Thymus (tissue), 11 donors: ENCODE measurements at regions not wholly inside any gene's neighbourhood (a gene's known extent, or its start where the extent isn't known, plus 50 kb on each side); places are given as distances from the start of the nearest gene placed in this dataset.

ENCODE experiments used
- DNase-seq, 9 donors: peaks; one replicate each; pipeline ENCODE4 v3.0.0-alpha.2; 2013; ENCODE audit warnings: low spot score in 9 of 9, low read depth in 6 of 9, missing footprints in 1 of 9
- H3K27ac ChIP-seq, 2 donors: one replicate each; pipeline ENCODE4 v1.5.1; 2013; ENCODE audit warnings: control low read depth in 1 of 2, low read depth in 1 of 2, low read length in 1 of 2, mild to moderate bottlenecking in 1 of 2, moderate library complexity in 1 of 2
- H3K27me3 ChIP-seq, 2 donors: one replicate each; pipeline ENCODE4 v1.5.1; 2013; ENCODE audit warnings: low read length in 1 of 2; ENCODE audit not compliant: control insufficient read depth in 2 of 2, insufficient read depth in 1 of 2
- H3K36me3 ChIP-seq, 2 donors: one replicate each; pipeline ENCODE4 v1.5.1; 2013; ENCODE audit warnings: low read length in 1 of 2, mild to moderate bottlenecking in 1 of 2, moderate library complexity in 1 of 2; ENCODE audit not compliant: control insufficient read depth in 2 of 2, insufficient read depth in 2 of 2
- H3K4me1 ChIP-seq, 2 donors: one replicate each; pipeline ENCODE4 v1.5.1; 2013; ENCODE audit warnings: low read length in 2 of 2; ENCODE audit not compliant: control insufficient read depth in 2 of 2, insufficient read depth in 2 of 2
- H3K4me3 ChIP-seq, 2 donors: one replicate each; pipeline ENCODE4 v1.5.1; 2013; ENCODE audit warnings: low read length in 2 of 2, control low read depth in 1 of 2, mild to moderate bottlenecking in 1 of 2
- H3K9me3 ChIP-seq, 2 donors: one replicate each; pipeline ENCODE4 v1.5.1; 2013; ENCODE audit warnings: low read length in 1 of 2, mild to moderate bottlenecking in 1 of 2; ENCODE audit not compliant: control insufficient read depth in 2 of 2, insufficient read depth in 1 of 2
- WGBS: extraction: QIAGEN DNeasy Blood & Tissue Kit; methylation state at CpG from one replicate; pipeline ENCODE4 v1.1.7; 2013; 5-methylcytosine and 5-hydroxymethylcytosine counted together
- donor health status: healthy.

DNA sequence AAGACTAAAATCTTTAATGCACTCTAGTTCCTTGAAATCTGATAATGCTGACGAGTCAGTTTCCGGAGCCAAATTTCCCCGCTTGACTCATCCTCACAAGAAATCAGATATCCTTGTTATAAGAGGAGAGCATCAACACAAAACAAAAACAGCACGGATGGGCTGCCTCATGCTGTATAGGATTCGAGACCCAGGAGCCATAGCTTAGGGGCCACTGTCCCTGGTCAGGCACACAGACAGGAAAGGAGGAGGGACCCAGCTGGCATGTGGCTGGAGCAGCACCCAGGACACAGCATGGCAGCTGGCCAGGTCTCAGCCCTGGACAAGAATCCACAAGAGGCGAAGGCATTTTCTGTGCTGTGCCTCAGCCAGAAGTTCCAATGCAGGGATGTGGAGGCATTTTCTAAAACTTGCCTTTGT lies 110.2 kb upstream of the SPATA13 start:
- Histone ChIP-seq H3K27ac (no peak overlapping the region), H3K36me3 (no peaks in the 10 kb centered on the region), H3K27me3 (no peaks in the 10 kb centered on the region), H3K4me3 (no peak overlapping the region), H3K9me3 (peaks cover 1 to 7% of the 10 kb centered on the region in 2 donors), H3K4me1 (peaks cover 5 to 16% of the 10 kb centered on the region in 2 donors)
- DNase-seq = no peak
- WGBS = 92% methylated on average over 6 of the region's 6 CpGs

DNA sequence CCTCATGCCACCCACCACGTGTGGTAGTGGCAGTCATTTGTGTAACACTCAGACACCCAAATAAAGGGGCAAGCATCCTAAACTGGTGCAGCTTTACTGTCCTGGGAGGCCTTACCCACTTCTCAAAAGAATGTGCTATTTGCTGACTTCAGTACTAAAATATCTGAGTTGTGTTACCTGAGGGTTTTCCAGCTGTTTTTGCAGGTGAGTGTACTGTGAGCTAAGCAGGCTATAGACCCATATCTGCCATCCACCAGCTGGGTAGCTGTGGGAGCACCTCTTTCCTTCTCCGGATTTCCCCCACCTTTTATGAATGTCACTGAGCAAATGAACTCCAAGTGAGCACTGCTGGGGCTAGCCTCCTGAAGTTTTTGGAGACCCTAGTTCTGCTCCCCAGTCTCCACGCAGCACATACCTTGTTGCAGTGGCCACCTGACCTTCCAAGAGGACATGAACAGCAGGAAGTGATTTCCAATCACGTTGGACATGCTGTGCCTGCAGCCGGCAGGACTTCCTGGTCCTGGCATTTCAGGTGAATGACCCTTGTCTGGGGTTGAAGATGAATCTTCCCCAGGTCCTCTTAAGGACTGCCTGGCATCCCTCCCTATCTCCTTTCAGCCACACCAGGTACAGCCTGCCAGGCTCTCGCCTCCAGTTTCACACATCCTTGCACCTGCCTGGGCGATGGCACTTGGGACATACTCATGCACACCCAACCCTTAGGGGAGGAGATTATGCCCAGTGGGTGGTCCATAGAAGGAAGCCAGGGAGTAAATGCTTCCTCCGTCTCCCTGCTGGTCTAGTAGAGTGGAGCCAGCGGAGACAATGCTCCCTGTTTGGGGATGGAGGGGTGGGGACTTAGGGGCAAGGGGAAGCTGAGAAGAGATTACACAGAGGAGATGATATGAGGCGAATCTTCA lies 109.5 kb upstream of the SPATA13 start:
- H3K27ac ChIP-seq = no peak overlapping the region
- no peak for DNase-seq
- peaks cover 1 to 7% of the 10 kb centered on the region in 2 donors for H3K9me3 ChIP-seq
- H3K27me3 ChIP-seq = no peaks in the 10 kb centered on the region
- H3K4me3 ChIP-seq = no peak overlapping the region
- peaks cover 5 to 16% of the 10 kb centered on the region in 2 donors for H3K4me1 ChIP-seq
- 90% methylated on average over 10 of the region's 10 CpGs for WGBS
- no peaks in the 10 kb centered on the region for H3K36me3 ChIP-seq

DNA sequence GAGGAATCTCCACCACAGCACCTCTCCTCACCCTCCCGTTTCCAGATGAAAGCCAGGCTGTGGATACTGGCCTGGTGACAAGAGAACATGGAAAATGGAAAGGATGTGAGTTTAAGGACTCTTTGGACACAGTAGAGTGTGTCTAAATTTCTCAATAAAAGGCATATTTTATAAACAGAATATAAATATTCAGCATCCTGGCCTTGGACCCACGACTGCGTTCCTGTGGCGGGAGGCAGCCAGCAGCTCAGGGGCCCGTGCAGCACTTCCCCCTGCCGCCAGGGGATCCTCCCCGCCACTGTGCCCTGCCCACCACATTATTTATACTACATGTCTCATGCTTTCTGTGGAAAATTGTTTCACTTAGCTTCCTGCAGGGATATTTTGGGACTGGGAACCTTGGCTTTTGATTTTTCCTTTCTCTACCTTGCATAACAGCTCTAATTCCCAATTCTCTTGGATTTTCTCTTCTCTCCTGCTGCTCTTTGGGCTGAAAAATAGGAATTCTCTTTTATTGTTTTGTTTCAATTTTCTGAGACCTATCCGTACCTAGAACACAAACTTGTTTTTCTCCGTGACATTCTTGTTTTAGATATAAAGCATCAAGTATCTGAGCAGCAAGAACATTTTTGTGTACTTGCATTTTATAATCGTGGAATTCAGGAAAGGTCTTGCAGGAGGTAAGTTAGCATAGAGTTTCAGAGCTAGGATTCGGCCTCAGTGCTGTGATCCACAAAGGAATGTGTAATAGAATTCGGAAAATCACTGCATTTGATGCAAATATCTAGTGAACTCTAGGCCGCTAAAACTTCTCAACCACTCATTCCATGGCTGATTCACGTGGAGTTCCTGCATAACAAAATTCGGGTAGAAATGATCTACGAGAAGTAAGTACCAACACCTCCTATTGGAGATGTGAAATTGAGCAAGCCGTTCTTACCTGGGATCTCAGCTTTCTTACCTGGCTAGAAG lies 107.7 kb upstream of the SPATA13 start:
- peak overlapping the region; percentile 49 to 69 for H3K27ac ChIP-seq
- H3K4me1 ChIP-seq = peaks cover 5 to 16% of the 10 kb centered on the region in 2 donors
- 45% methylated on average over 17 of the region's 17 CpGs for WGBS
- H3K4me3 ChIP-seq = no peak overlapping the region
- peak in 1 of 9 donors; percentile 21 for DNase-seq
- H3K9me3 ChIP-seq = peaks cover 0 to 2% of the 10 kb centered on the region in 2 donors
- no peaks in the 10 kb centered on the region for H3K27me3 ChIP-seq
- no peaks in the 10 kb centered on the region for H3K36me3 ChIP-seq

DNA sequence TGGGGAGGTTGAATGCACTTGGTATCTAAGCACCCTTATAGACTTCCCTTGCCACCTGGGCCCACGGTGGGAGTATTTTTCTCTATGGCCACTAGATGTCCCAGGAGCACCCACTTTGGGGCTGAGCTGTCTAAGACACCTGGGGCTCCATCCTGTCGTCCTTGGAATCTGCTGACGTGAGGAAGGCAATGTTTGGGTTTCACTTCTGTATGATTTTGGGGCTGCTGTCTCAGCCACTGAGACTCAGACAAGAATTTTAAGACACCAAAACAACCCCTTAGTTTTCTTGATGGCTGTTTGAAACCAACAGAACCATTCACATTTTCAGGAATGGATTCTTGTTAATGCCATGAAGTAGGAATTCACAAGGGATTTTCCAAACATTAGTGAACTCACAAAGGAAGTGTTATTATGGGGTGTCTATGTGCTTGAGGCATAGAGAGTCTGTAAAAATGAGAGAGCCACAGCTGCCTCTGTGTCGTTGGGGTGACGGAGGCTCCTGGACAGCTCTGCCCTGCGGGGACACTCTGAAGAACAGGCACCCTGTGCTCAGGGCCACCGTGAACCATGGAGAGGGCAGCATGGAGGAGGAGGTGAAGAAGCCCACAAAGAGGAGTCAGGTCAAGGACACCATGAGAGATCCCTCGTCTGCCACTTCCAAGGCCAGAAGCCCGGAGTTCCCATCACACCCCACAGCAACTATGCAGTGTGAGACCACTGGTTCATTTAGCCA lies 106.8 kb upstream of the SPATA13 start:
- Histone ChIP-seq H3K4me1 (peaks cover 5 to 16% of the 10 kb centered on the region in 2 donors), H3K36me3 (no peaks in the 10 kb centered on the region), H3K27me3 (no peaks in the 10 kb centered on the region), H3K9me3 (peaks cover 0 to 2% of the 10 kb centered on the region in 2 donors), H3K27ac (no peak overlapping the region), H3K4me3 (no peak overlapping the region)
- WGBS = 62% methylated on average over 9 of the region's 9 CpGs
- peak; percentile 62 to 92 (median 76) for DNase-seq

DNA sequence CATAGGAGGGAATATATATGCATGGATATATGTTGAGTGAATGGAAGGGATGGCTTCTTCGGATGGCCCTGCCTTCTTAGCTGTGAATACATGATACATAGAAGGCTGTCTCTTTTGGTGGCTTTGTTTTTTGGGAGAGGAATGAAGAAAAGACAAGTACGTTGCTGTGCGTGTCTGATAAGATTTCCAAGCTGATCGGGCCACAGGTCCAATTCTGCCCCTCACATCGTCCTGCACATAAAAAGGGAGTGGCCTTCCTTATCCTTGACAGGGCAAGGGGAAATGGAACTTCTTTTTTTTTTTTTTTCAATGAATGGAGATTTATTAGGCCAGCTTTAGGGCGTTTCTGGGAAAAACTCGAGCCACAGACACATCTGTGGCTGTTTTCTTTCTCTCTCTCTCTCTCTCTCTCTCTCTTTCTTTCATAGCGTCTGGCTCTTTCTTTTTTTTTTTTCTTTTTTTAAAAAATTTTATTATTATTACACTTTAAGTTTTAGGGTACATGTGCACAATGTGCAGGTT lies 103.8 kb upstream of the SPATA13 start:
- DNase-seq = no peak
- no peaks in the 10 kb centered on the region for H3K27me3 ChIP-seq
- no peak overlapping the region for H3K4me3 ChIP-seq
- no peak overlapping the region for H3K27ac ChIP-seq
- H3K4me1 ChIP-seq = peaks cover 5 to 16% of the 10 kb centered on the region in 2 donors
- no peaks in the 10 kb centered on the region for H3K36me3 ChIP-seq
- WGBS = 80% methylated on average over 8 of the region's 8 CpGs
- H3K9me3 ChIP-seq = no peaks in the 10 kb centered on the region

DNA sequence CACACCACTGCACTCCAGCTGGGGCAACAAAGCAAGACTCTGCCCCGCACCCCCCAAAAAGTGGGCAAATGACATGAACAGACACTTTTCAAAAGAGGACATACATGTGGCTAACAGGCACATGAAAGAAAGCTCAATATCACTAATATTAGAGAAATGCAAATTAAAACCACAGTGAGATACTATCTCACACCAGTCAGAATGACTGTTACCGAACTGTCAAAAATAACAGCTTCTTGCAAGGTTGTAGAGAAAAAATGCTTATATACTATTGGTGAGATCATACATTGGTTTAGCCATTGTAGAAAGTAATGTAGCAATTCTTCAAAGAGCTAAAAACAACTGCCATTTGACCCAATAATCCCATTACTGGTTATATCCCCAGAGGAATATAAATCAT lies 99.5 kb upstream of the SPATA13 start:
- Histone ChIP-seq H3K27me3 (no peaks in the 10 kb centered on the region), H3K36me3 (no peaks in the 10 kb centered on the region), H3K27ac (no peak overlapping the region), H3K4me3 (no peak overlapping the region), H3K4me1 (peaks cover 21 to 24% of the 10 kb centered on the region in 2 donors), H3K9me3 (no peaks in the 10 kb centered on the region)
- WGBS = 90% methylated on average over 2 of the region's 2 CpGs
- DNase-seq = no peak

DNA sequence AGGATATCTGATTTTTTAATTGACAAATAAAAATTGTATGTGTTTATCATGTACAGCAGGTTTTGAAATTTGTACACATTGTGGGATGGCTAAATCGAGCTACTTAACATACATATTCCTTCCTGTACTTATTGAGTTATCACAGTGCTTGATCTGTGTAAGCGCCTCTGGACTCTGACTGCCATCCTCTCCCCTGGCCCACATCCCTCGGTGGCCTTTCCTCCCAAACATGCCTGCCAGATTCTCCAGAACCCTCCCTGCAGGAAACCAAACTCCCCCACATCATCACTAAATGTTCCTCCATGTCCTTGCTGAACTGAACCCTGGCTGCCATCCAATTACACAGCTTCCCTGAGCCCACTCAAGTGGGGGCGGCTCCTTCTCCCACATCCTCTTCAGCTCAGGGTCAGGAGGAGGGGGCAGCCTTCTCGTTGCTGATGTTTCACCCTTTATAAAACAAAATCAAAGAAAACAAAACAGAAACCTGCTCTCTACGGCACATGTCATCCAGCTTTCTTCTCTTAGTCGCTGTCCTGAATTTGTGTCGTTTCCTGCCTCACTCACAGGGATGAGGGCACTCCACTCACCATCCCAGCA lies 97.1 kb upstream of the SPATA13 start:
- H3K27me3 ChIP-seq = no peaks in the 10 kb centered on the region
- H3K4me3 ChIP-seq = no peak overlapping the region
- 16% methylated on average over 8 of the region's 8 CpGs for WGBS
- DNase-seq = peak in 1 of 9 donors; percentile 53
- no peaks in the 10 kb centered on the region for H3K9me3 ChIP-seq
- peak overlapping the region; percentile 40 to 61 for H3K27ac ChIP-seq
- H3K36me3 ChIP-seq = no peaks in the 10 kb centered on the region
- peaks cover 29% of the 10 kb centered on the region in 2 donors for H3K4me1 ChIP-seq

DNA sequence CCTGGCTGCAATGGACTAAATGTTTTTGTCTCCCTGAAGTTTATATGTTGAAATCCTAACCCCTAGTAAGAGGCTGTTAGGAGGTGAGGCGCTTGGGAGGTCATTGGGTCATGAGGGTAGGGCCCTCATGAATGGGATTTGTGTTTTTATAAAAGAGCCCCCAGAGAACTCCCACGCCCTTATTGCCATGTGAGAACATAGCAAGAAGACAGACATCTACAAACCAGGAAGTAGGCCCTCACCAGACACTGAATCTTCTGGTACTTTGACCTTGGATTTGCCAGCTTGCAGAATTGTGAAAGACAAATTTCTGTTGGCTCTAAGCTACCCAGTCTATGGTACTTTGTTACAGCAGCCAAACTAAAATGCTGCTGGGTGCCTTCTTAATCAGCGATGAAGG lies 96.1 kb upstream of the SPATA13 start:
- Histone ChIP-seq H3K4me1 (peaks cover 29% of the 10 kb centered on the region in 2 donors), H3K27ac (no peak overlapping the region), H3K9me3 (no peaks in the 10 kb centered on the region), H3K27me3 (no peaks in the 10 kb centered on the region), H3K4me3 (no peak overlapping the region), H3K36me3 (no peaks in the 10 kb centered on the region)
- WGBS = 96% methylated on average over 3 of the region's 3 CpGs
- DNase-seq = no peak
